PC-9 (cell line): ENCODE measurements at regions not wholly inside any gene's neighbourhood (a gene's known extent, or its start where the extent isn't known, plus 50 kb on each side); places are given as distances from the start of the nearest gene placed in this dataset.

Experiments used
- BruUV-seq: library from RNA; stranded (reverse); fragments of 400-500 nt; replicated peaks from 2 replicates; lab custom pipeline; 2021; lab: Mats Ljungman, UMichigan
- CTCF ChIA-PET: fragments of 300-600 bp; sonication (Branson Sonifier 250); formaldehyde crosslinking; loops from one replicate; lab custom pipeline; 2022; ENCODE audit warnings: antibody characterized with exemption; lab: Charles Lee
- POLR2A ChIA-PET: fragments of 300-600 bp; sonication (Branson Sonifier 250); formaldehyde crosslinking; loops from one replicate; lab custom pipeline; 2022; ENCODE audit warnings: antibody characterized with exemption; ENCODE audit not compliant: unreplicated experiment; lab: Charles Lee
- DNase-seq, 2 experiments: peaks; one replicate each; pipeline versions ENCODE4 v3.0.0 to v3.0.0-alpha.2; 2015 to 2022; ENCODE audit warnings: mixed read lengths in 1 of 2
- H2AFZ ChIP-seq: fragments of 200-600 bp; sonication (generic); 2 replicates; pipeline ENCODE4 v1.8.1; 2017; ENCODE audit warnings: antibody characterized with exemption
- H3F3A ChIP-seq: fragments of 200-600 bp; sonication (generic); 2 replicates; pipeline ENCODE4 v1.8.1; 2017; ENCODE audit warnings: antibody characterized with exemption, mild to moderate bottlenecking, low read depth; ENCODE audit not compliant: insufficient read depth
- H3K27ac ChIP-seq: fragments of 200-600 bp; sonication (generic); 2 replicates; pipeline ENCODE4 v1.6.1; 2016; ENCODE audit warnings: mixed run types
- H3K27me3 ChIP-seq: fragments of 200-600 bp; sonication (generic); 2 replicates; pipeline ENCODE4 v1.6.1; 2016; ENCODE audit warnings: low read depth, mixed run types; ENCODE audit not compliant: insufficient read depth
- H3K36me3 ChIP-seq: fragments of 200-600 bp; sonication (generic); 2 replicates; pipeline ENCODE4 v1.6.1; 2016; ENCODE audit warnings: low read depth, mixed run types
- H3K4me1 ChIP-seq: fragments of 200-600 bp; sonication (generic); replicated peaks from 2 replicates; pipeline ENCODE4 v1.6.1; 2016; ENCODE audit warnings: mixed run types; ENCODE audit not compliant: insufficient read depth
- H3K4me2 ChIP-seq: fragments of 200-600 bp; sonication (generic); 2 replicates; pipeline ENCODE4 v1.6.1; 2017; ENCODE audit warnings: mixed run types
- H3K4me3 ChIP-seq: fragments of 200-600 bp; sonication (generic); 2 replicates; pipeline ENCODE4 v1.6.1; 2016; ENCODE audit warnings: mixed run types
- H3K79me2 ChIP-seq: fragments of 200-600 bp; sonication (generic); 2 replicates; pipeline ENCODE4 v1.6.1; 2017; ENCODE audit warnings: low read depth, mixed run types
- H3K9me2 ChIP-seq: fragments of 200-600 bp; sonication (generic); 2 replicates; pipeline ENCODE4 v1.8.1; 2017; ENCODE audit warnings: mild to moderate bottlenecking; ENCODE audit not compliant: insufficient read depth
- H3K9me3 ChIP-seq: fragments of 200-600 bp; sonication (generic); 2 replicates; pipeline ENCODE4 v1.8.1; 2016; ENCODE audit warnings: low read depth; ENCODE audit not compliant: insufficient read depth
- H4K20me1 ChIP-seq: fragments of 200-600 bp; sonication (generic); 2 replicates; pipeline ENCODE4 v1.8.1; 2017; ENCODE audit not compliant: insufficient read depth
- EZH2 ChIP-seq: fragments of 200-600 bp; sonication (generic); IDR thresholded peaks from 2 replicates; pipeline ENCODE4 v1.8.0; 2017; ENCODE audit warnings: antibody characterized with exemption, low read depth
- intact Hi-C: fragments of 100-400 bp; cut with micrococcal nuclease; formaldehyde crosslinking; loops from one replicate; pipeline ENCODE4 v1.10.0; 2022; ENCODE audit not compliant: unreplicated experiment
- TF ChIP-seq, protein P1 (sequence below): fragments of 200-600 bp; sonication (generic); conservative IDR thresholded peaks from 2 replicates; pipeline ENCODE4 v1.6.1; 2017; ENCODE audit warnings: mixed run types, antibody characterized with exemption, mild to moderate bottlenecking, moderate library complexity

DNA sequence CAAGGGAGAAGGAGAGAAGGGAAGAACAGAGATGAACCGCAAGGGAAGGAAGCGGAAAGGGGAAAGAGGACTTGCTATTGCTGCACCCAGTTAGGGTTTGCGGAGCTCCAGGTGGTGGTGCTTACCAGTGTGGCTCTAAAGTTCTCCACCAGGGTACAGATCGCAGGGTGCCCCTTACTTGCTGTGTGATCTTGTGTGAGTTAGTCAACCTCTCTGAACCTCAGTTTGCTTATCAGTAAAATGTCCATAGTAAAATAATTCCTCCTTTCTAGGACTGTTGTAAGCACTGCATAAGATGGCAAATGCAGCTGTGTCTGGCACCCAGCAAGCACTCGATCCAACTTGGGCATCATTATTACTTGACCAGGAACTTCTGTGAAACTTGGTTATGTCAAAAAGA is 230.7 kb upstream of the CDH5 start:
- BruUV-seq = no TSS peak
- Histone ChIP-seq H3K79me2 (no peaks in the 10 kb centered on the region), H3F3A (no peaks in the 10 kb centered on the region), H3K4me2 (no peak overlapping the region), H3K27ac (no peak overlapping the region), H3K27me3 (peaks cover 96% of the 10 kb centered on the region), H3K36me3 (no peaks in the 10 kb centered on the region), H3K9me3 (no peaks in the 10 kb centered on the region), H3K4me3 (no peak overlapping the region), H3K4me1 (no peaks in the 10 kb centered on the region), H3K9me2 (no peaks in the 10 kb centered on the region), H2AFZ (no peak overlapping the region), H4K20me1 (no peaks in the 10 kb centered on the region)
- DNase-seq = no peak
- intact Hi-C loops = no loop called here
- TF ChIP-seq, protein P1, sequence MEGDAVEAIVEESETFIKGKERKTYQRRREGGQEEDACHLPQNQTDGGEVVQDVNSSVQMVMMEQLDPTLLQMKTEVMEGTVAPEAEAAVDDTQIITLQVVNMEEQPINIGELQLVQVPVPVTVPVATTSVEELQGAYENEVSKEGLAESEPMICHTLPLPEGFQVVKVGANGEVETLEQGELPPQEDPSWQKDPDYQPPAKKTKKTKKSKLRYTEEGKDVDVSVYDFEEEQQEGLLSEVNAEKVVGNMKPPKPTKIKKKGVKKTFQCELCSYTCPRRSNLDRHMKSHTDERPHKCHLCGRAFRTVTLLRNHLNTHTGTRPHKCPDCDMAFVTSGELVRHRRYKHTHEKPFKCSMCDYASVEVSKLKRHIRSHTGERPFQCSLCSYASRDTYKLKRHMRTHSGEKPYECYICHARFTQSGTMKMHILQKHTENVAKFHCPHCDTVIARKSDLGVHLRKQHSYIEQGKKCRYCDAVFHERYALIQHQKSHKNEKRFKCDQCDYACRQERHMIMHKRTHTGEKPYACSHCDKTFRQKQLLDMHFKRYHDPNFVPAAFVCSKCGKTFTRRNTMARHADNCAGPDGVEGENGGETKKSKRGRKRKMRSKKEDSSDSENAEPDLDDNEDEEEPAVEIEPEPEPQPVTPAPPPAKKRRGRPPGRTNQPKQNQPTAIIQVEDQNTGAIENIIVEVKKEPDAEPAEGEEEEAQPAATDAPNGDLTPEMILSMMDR = no peak
- TF ChIP-seq EZH2 = no peak
- CTCF ChIA-PET = no interaction called here
- POLR2A ChIA-PET = no interaction called here

DNA sequence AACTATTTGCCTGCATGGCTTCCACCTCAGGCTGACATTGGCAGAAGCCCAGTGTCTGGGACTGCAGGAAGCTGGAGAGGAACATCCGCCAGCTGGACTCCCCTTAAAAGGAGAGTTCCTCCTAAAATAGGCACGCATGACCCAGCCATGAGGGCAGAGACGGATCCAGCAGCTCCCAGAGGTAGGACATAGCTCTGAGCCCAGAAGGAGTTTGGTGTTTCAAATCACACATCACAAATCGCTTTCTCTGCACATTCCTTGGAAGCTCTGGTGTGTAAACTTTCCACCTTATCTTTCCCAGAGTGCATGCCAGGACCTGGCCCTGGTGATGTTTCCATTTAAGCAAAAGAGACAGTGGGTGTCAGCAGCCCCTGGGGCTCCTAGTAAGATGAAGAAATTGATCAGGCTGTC is 231.1 kb upstream of the CDH5 start:
- CTCF ChIA-PET = no interaction called here
- POLR2A ChIA-PET = no interaction called here
- Histone ChIP-seq H3K4me2 (no peak overlapping the region), H3K9me2 (no peaks in the 10 kb centered on the region), H3K4me3 (no peak overlapping the region), H3K9me3 (no peaks in the 10 kb centered on the region), H3K4me1 (no peaks in the 10 kb centered on the region), H3K27me3 (peaks cover 95% of the 10 kb centered on the region), H3K79me2 (no peaks in the 10 kb centered on the region), H4K20me1 (no peaks in the 10 kb centered on the region), H3F3A (no peaks in the 10 kb centered on the region), H2AFZ (no peak overlapping the region), H3K27ac (no peak overlapping the region), H3K36me3 (no peaks in the 10 kb centered on the region)
- intact Hi-C loops = no loop called here
- DNase-seq = no peak
- TF ChIP-seq EZH2 = no peak
- BruUV-seq = no TSS peak

DNA sequence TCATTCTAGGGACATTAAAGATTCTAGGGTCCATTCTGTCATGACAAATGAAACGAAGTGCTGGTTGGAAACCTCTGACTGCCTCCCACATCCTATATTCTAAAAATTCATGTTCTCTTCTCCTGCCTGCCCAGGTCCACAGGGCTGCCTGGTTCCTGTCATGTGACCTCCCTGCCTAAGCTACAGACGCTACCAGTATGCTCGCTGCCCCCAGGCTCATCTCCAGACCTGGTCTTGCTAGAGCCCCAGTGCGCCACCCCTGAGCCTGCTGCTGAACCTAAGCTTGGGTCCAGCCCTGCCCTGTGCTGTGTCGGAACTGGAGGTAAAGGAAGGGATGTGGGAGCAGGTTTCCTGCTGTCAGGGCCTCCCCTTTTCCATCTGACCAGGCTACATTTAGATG is 231.6 kb upstream of the CDH5 start:
- H3F3A ChIP-seq = no peaks in the 10 kb centered on the region
- H3K79me2 ChIP-seq = no peaks in the 10 kb centered on the region
- no peaks in the 10 kb centered on the region for H3K9me2 ChIP-seq
- no peak overlapping the region for H3K4me3 ChIP-seq
- H3K36me3 ChIP-seq = no peaks in the 10 kb centered on the region
- H4K20me1 ChIP-seq = no peaks in the 10 kb centered on the region
- ChIA-PET POLR2A (no interaction called here), CTCF (no interaction called here)
- peaks cover 95% of the 10 kb centered on the region for H3K27me3 ChIP-seq
- TF ChIP-seq, protein P1 = no peak
- no peak for TF ChIP-seq EZH2
- DNase-seq = no peak
- BruUV-seq = no TSS peak
- no peaks in the 10 kb centered on the region for H3K9me3 ChIP-seq
- no peak overlapping the region for H2AFZ ChIP-seq
- H3K4me1 ChIP-seq = no peaks in the 10 kb centered on the region
- intact Hi-C loops = no loop called here
- H3K4me2 ChIP-seq = no peak overlapping the region
- no peak overlapping the region for H3K27ac ChIP-seq

- BruUV-seq = no TSS peak
- DNase-seq = no peak
These were observed 232.7 kb upstream of the CDH5 start for GRCh38 chr16:66133643-66134338.

More at GRCh38 chr16:66133643-66134338, 232.7 kb upstream of the CDH5 start:
- ChIA-PET POLR2A (interaction anchor here (0.7 kb wide), 1 partner anchor 38 kb away, joined by 4 read pairs; no protein-coding TSS in a partner anchor), CTCF (no interaction called here)
- Histone ChIP-seq H3K27ac (no peak overlapping the region), H3K9me2 (no peaks in the 10 kb centered on the region), H3K4me3 (no peak overlapping the region), H2AFZ (no peak overlapping the region), H3K4me1 (no peaks in the 10 kb centered on the region), H3K4me2 (no peak overlapping the region), H3K36me3 (no peaks in the 10 kb centered on the region), H4K20me1 (no peaks in the 10 kb centered on the region), H3F3A (no peaks in the 10 kb centered on the region), H3K79me2 (no peaks in the 10 kb centered on the region), H3K27me3 (peaks cover 95% of the 10 kb centered on the region), H3K9me3 (no peaks in the 10 kb centered on the region)
- TF ChIP-seq, protein P1 = no peak
- no peak for TF ChIP-seq EZH2
- intact Hi-C loops = no loop called here
